Endodermal cell (in vitro differentiated cells): ENCODE measurements at regions not wholly inside any gene's neighbourhood (a gene's known extent, or its start where the extent isn't known, plus 50 kb on each side); places are given as distances from the start of the nearest gene placed in this dataset.
"Not testable (repeated sequence)": the region's sequence is repeated elsewhere in the genome, so short reads cannot be mapped to it uniquely, and the experiment has no call there.

Source experiments
- DNase-seq: peaks from one replicate; pipeline ENCODE4 v3.0.0-alpha.2; 2017
- H3K27ac ChIP-seq: 2 replicates; pipeline ENCODE4 v1.5.1; 2013; ENCODE audit warnings: mild to moderate bottlenecking, low read depth, low read length, moderate library complexity
- H3K27me3 ChIP-seq: 2 replicates; pipeline ENCODE4 v1.6.1; 2013; ENCODE audit warnings: mild to moderate bottlenecking, low read length, moderate library complexity; ENCODE audit not compliant: insufficient read depth, control insufficient read depth, poor library complexity, severe bottlenecking
- H3K36me3 ChIP-seq: 2 replicates; pipeline ENCODE4 v1.7.0; 2013; ENCODE audit warnings: mild to moderate bottlenecking, low read length, moderate library complexity; ENCODE audit not compliant: control insufficient read depth, insufficient read depth
- H3K4me1 ChIP-seq: one replicate; pipeline ENCODE4 v1.7.0; 2013; ENCODE audit warnings: low read length; ENCODE audit not compliant: control insufficient read depth, insufficient read depth
- H3K4me3 ChIP-seq: 2 replicates; pipeline ENCODE4 v1.5.1; 2013; ENCODE audit warnings: mild to moderate bottlenecking, low read length, moderate library complexity
- H3K9ac ChIP-seq: 2 replicates; pipeline ENCODE4 v1.6.1; 2013; ENCODE audit warnings: mild to moderate bottlenecking, low read length, moderate library complexity; ENCODE audit not compliant: poor library complexity, severe bottlenecking; ENCODE audit errors: extremely low read depth
- H3K9me3 ChIP-seq: 2 replicates; pipeline ENCODE4 v1.6.1; 2013; ENCODE audit warnings: mild to moderate bottlenecking, low read length, moderate library complexity; ENCODE audit not compliant: control insufficient read depth
- H3K27ac Mint-ChIP-seq: 2 replicates; pipeline ENCODE4 v1.8.0; 2020; ENCODE audit warnings: mixed read lengths
- H3K27me3 Mint-ChIP-seq: 2 replicates; pipeline ENCODE4 v1.8.0; 2021; ENCODE audit warnings: mild to moderate bottlenecking, mixed read lengths; ENCODE audit not compliant: insufficient read depth
- H3K36me3 Mint-ChIP-seq: 2 replicates; pipeline ENCODE4 v1.8.0; 2020; ENCODE audit warnings: low read depth, mixed read lengths
- H3K4me1 Mint-ChIP-seq: 2 replicates; pipeline ENCODE4 v1.8.0; 2020; ENCODE audit warnings: mixed read lengths
- H3K4me3 Mint-ChIP-seq: 2 replicates; pipeline ENCODE4 v1.8.0; 2020; ENCODE audit warnings: mild to moderate bottlenecking, moderate library complexity, mixed read lengths
- H3K9me3 Mint-ChIP-seq: 2 replicates; pipeline ENCODE4 v1.8.0; 2020; ENCODE audit warnings: mild to moderate bottlenecking, mixed read lengths
- CTCF ChIP-seq: fragments of 200-600 bp; sonication (generic); conservative IDR thresholded peaks from 2 replicates; pipeline ENCODE4 v1.5.0; 2021; ENCODE audit warnings: antibody characterized with exemption, mild to moderate bottlenecking
- whole genome bisulfite sequencing, 2 experiments: methylation state at CpG; one replicate each; pipeline versions ENCODE4 v1.1.5 to v1.1.7; 2013; ENCODE audit warnings: missing lambda C conversion rate in 2 of 2, mixed read lengths in 1 of 2; ENCODE audit not compliant: insufficient coverage in 1 of 2, insufficient read length in 1 of 2; 5-methylcytosine and 5-hydroxymethylcytosine counted together

- peaks cover 97% of the 10 kb centered on the region for H3K27me3 Mint-ChIP-seq
- H3K4me3 ChIP-seq: peak overlapping the region; percentile 84
- no peak overlapping the region for H3K9ac ChIP-seq
- H3K27ac ChIP-seq: no peak overlapping the region
- no peaks in the 10 kb centered on the region for H3K9me3 ChIP-seq
- DNase-seq: peak; percentile 70
- no peak for TF ChIP-seq CTCF
- no peaks in the 10 kb centered on the region for H3K9me3 Mint-ChIP-seq
- WGBS, 2 experiments: 2 to 4% methylated on average over 25 to 53 of the region's 53 CpGs
- peak overlapping the region; percentile 69 for H3K4me3 Mint-ChIP-seq
- H3K36me3 Mint-ChIP-seq: no peaks in the 10 kb centered on the region
- H3K4me1 Mint-ChIP-seq: peaks cover 34% of the 10 kb centered on the region
- peaks cover 9% of the 10 kb centered on the region for H3K4me1 ChIP-seq
- peaks cover 85% of the 10 kb centered on the region for H3K27me3 ChIP-seq
- H3K27ac Mint-ChIP-seq: no peak overlapping the region
- no peaks in the 10 kb centered on the region for H3K36me3 ChIP-seq
Observed at GRCh38 chr1:217133958-217134856, 411.0 kb upstream of the ESRRG start.

GRCh38 chr1:217133092-217133491 is 409.9 kb upstream of the ESRRG start:
- 89 to 96% methylated on average over 18 to 20 of the region's 20 CpGs for WGBS, 2 experiments
- H3K4me3 ChIP-seq: no peak overlapping the region

GRCh38 chr1:217123340-217123739 is 400.1 kb upstream of the ESRRG start:
- not testable (repeated sequence) for H3K27ac ChIP-seq, H3K27me3 Mint-ChIP-seq, H3K4me1 ChIP-seq, H3K9me3 Mint-ChIP-seq, H3K4me3 Mint-ChIP-seq, H3K27ac Mint-ChIP-seq, DNase-seq, H3K4me3 ChIP-seq, H3K4me1 Mint-ChIP-seq, H3K9ac ChIP-seq, H3K36me3 ChIP-seq, H3K9me3 ChIP-seq, H3K36me3 Mint-ChIP-seq, H3K27me3 ChIP-seq
- WGBS, 2 experiments: 100% methylated on average over 1 of the region's 1 CpG; no CpG with 5 or more reads in 1 of the 2 experiments

More at GRCh38 chr1:217133092-217133491, 409.9 kb upstream of the ESRRG start:
- no peak overlapping the region for H3K27ac Mint-ChIP-seq
- peaks cover 91% of the 10 kb centered on the region for H3K27me3 Mint-ChIP-seq
- H3K27me3 ChIP-seq: peaks cover 74% of the 10 kb centered on the region
- H3K4me1 Mint-ChIP-seq: peaks cover 24% of the 10 kb centered on the region
- no peak overlapping the region for H3K4me3 Mint-ChIP-seq
- H3K4me1 ChIP-seq: peaks cover 9% of the 10 kb centered on the region
- no peaks in the 10 kb centered on the region for H3K9me3 Mint-ChIP-seq
- no peaks in the 10 kb centered on the region for H3K9me3 ChIP-seq
- H3K36me3 ChIP-seq: no peaks in the 10 kb centered on the region
- no peak overlapping the region for H3K27ac ChIP-seq
- H3K9ac ChIP-seq: no peak overlapping the region
- no peak for TF ChIP-seq CTCF
- H3K36me3 Mint-ChIP-seq: no peaks in the 10 kb centered on the region
- DNase-seq: no peak
